NCI-H524 (cell line): ENCODE measurements at regions not wholly inside any gene's neighbourhood (a gene's known extent, or its start where the extent isn't known, plus 50 kb on each side); places are given as distances from the start of the nearest gene placed in this dataset.

Experiments
- DNase-seq, 2 experiments: peaks; one replicate each; lab custom pipeline; 2025; lab: John Stamatoyannopoulos, UW

DNA sequence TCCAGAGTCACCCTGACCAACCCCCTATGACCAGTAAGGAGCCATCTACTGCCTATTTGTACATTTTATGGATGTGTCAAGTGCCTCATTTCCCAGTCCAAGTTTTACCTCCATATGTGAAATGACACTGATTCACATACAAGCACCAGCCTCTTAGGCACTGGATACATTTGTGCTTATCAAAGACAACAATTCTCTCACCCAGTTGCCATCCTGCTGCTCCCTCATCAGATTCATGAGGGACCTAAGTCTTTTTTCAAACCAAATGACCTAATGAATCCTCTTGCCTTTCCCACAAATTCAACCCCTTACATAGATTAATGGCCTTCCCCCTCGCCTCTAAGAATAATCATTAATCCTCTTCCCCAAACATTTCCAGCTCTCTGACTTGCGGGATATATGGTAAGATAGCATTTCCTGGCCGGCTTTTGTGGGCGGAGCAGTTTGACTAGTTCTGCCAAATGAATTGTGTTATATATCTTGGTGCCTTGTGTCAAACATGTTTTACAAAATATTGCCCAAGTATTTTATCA, 233.9 kb downstream of the ARAP2 start:
- DNase-seq: no peak

DNA sequence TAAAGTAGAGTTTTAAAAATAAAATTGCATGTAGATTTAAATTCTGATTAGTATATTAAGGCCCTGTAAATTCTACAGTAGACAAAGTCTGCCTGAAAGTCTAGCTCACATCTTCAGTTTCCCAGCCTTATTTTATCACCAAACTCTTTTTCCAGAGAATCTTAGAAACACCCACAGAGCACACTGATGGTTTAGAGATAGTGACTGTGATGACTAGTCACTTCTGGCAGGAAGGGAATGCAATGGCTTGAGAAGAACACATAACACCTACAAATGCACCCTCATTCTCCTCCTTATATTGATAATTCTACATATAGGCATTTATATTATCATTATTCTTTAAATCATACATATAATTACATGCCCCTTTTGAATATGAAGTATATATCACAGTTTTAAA, 232.9 kb downstream of the ARAP2 start:
- no peak for DNase-seq

DNA sequence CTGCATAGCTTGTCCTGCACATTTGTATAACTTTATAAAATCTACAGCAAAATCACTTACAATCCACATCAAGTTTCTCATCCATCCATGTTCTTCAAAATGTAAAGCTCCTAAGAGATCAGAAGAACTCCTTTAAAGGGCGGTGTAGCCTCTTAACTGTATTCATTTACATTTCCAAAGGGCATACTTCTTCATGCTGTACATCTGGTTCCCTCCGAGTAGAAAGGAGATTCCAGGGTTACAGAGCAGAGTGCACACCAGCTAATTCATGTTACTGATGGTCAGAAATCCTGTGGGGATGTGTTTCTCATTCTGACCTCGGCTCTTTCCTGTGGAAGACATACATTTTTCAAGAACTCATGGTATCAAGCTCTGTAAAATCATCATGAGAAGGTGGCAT, 231.8 kb downstream of the ARAP2 start:
- DNase-seq: no peak

DNA sequence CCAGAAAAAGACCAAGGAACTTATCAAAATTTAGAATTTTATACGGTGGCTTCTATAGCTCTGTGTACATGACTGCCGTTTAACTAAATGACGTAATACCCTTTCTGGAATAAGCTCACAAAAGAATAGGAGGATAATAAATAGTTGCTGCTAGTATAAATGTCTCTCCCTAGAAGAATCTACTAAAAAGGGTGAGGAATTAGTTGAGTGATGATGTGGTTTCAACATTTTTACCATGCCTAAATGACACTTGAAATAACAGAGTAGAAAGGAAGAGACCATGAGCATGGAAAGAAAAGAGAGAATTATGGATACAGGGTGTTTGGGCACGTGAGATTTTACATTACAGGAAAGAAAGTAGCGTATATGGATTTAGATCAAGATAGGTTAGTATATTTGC, 231.1 kb downstream of the ARAP2 start:
- no peak for DNase-seq
